Activated naive CD4-positive, alpha-beta T cell treated with anti-CD3 and anti-CD28 coated beads for 36 hours (primary cell): ENCODE measurements at regions not wholly inside any gene's neighbourhood (a gene's known extent, or its start where the extent isn't known, plus 50 kb on each side); places are given as distances from the start of the nearest gene placed in this dataset.

Experiments used
- CTCF ChIA-PET: fragments of 350-600 bp; sonication (Branson Sonifier 250); formaldehyde crosslinking; loops from one replicate; lab custom pipeline; 2021; ENCODE audit warnings: antibody characterized with exemption; lab: Charles Lee
- DNase-seq: peaks from one replicate; pipeline ENCODE4 v3.0.0-alpha.2; 2020
- H3K27ac Mint-ChIP-seq: one replicate; pipeline ENCODE4 v1.8.0; 2021; ENCODE audit warnings: mild to moderate bottlenecking, mixed read lengths
- H3K27me3 Mint-ChIP-seq: one replicate; pipeline ENCODE4 v1.8.0; 2021; ENCODE audit warnings: low read depth, mixed read lengths
- H3K36me3 Mint-ChIP-seq: one replicate; pipeline ENCODE4 v1.8.0; 2021; ENCODE audit warnings: low read depth, mixed read lengths
- H3K4me1 Mint-ChIP-seq: one replicate; pipeline ENCODE4 v1.8.0; 2021; ENCODE audit warnings: low read depth, mixed read lengths
- H3K4me3 Mint-ChIP-seq: one replicate; pipeline ENCODE4 v1.8.0; 2021; ENCODE audit warnings: mild to moderate bottlenecking, moderate library complexity, mixed read lengths
- H3K9me3 Mint-ChIP-seq: one replicate; pipeline ENCODE4 v1.8.0; 2021; ENCODE audit warnings: mixed read lengths
- intact Hi-C: fragments of 100-400 bp; cut with micrococcal nuclease; formaldehyde crosslinking; loops from one replicate; pipeline ENCODE4 v1.15.1; 2023

GRCh38 chr17:69728816-69729215 is 314.3 kb downstream of the MAP2K6 start:
- Mint-ChIP-seq H3K9me3 (no peaks in the 10 kb centered on the region), H3K4me1 (no peaks in the 10 kb centered on the region), H3K27me3 (no peaks in the 10 kb centered on the region), H3K4me3 (no peak overlapping the region), H3K27ac (no peak overlapping the region), H3K36me3 (no peaks in the 10 kb centered on the region)
- no peak for DNase-seq
- intact Hi-C loops = loop anchor here (10.0 kb wide), 1 partner anchor 164 kb away; no protein-coding TSS in a partner anchor
- CTCF ChIA-PET = no interaction called here

- Mint-ChIP-seq H3K9me3 (no peaks in the 10 kb centered on the region), H3K27me3 (no peaks in the 10 kb centered on the region), H3K27ac (no peak overlapping the region), H3K4me3 (no peak overlapping the region), H3K36me3 (no peaks in the 10 kb centered on the region), H3K4me1 (no peaks in the 10 kb centered on the region)
- no peak for DNase-seq
- intact Hi-C loops = loop anchor here (10.0 kb wide), 1 partner anchor 165 kb away; no protein-coding TSS in a partner anchor
- CTCF ChIA-PET = interaction anchor here (0.5 kb wide), 1 partner anchor 517 kb away, joined by 3 read pairs; no protein-coding TSS in a partner anchor
Observed at GRCh38 chr17:69729944-69730343, 315.4 kb downstream of the MAP2K6 start.

- Mint-ChIP-seq H3K4me1 (no peaks in the 10 kb centered on the region), H3K4me3 (no peak overlapping the region), H3K9me3 (no peaks in the 10 kb centered on the region), H3K27ac (no peak overlapping the region), H3K27me3 (no peaks in the 10 kb centered on the region), H3K36me3 (no peaks in the 10 kb centered on the region)
- no peak for DNase-seq
- intact Hi-C loops = no loop called here
- CTCF ChIA-PET = no interaction called here
Observed at GRCh38 chr17:69732272-69732918, 317.9 kb downstream of the MAP2K6 start.

GRCh38 chr17:69733171-69734012 is 318.9 kb downstream of the MAP2K6 start:
- Mint-ChIP-seq H3K36me3 (no peaks in the 10 kb centered on the region), H3K27me3 (no peaks in the 10 kb centered on the region), H3K9me3 (peaks cover 5% of the 10 kb centered on the region), H3K4me3 (no peak overlapping the region), H3K27ac (no peak overlapping the region), H3K4me1 (no peaks in the 10 kb centered on the region)
- no peak for DNase-seq
- CTCF ChIA-PET = no interaction called here
- intact Hi-C loops = no loop called here

- CTCF ChIA-PET = no interaction called here
- no peak for DNase-seq
- Mint-ChIP-seq H3K27me3 (no peaks in the 10 kb centered on the region), H3K9me3 (peaks cover 5% of the 10 kb centered on the region), H3K4me1 (no peaks in the 10 kb centered on the region), H3K4me3 (no peak overlapping the region), H3K36me3 (no peaks in the 10 kb centered on the region), H3K27ac (no peak overlapping the region)
- intact Hi-C loops = no loop called here
Observed at GRCh38 chr17:69734656-69735055, 320.2 kb downstream of the MAP2K6 start.

- CTCF ChIA-PET = no interaction called here
Observed at GRCh38 chr17:69735285-69735684, 320.8 kb downstream of the MAP2K6 start.

GRCh38 chr17:69743091-69743490 is 328.6 kb downstream of the MAP2K6 start:
- H3K4me1 Mint-ChIP-seq = no peaks in the 10 kb centered on the region
- no peaks in the 10 kb centered on the region for H3K36me3 Mint-ChIP-seq
- peaks cover 7% of the 10 kb centered on the region for H3K27me3 Mint-ChIP-seq
- H3K27ac Mint-ChIP-seq = no peak overlapping the region
- DNase-seq = no peak
- CTCF ChIA-PET = no interaction called here
- no peak overlapping the region for H3K4me3 Mint-ChIP-seq
- H3K9me3 Mint-ChIP-seq = peaks cover 10% of the 10 kb centered on the region
- intact Hi-C loops = no loop called here

More at GRCh38 chr17:69735285-69735684, 320.8 kb downstream of the MAP2K6 start:
- Mint-ChIP-seq H3K36me3 (no peaks in the 10 kb centered on the region), H3K27ac (no peak overlapping the region), H3K27me3 (no peaks in the 10 kb centered on the region), H3K4me3 (no peak overlapping the region), H3K9me3 (peaks cover 8% of the 10 kb centered on the region), H3K4me1 (no peaks in the 10 kb centered on the region)
- no peak for DNase-seq
- intact Hi-C loops = no loop called here

GRCh38 chr17:69744512-69745070 is 330.1 kb downstream of the MAP2K6 start:
- Mint-ChIP-seq H3K27me3 (peaks cover 7% of the 10 kb centered on the region), H3K9me3 (peaks cover 9% of the 10 kb centered on the region), H3K4me3 (no peak overlapping the region), H3K36me3 (no peaks in the 10 kb centered on the region), H3K27ac (no peak overlapping the region), H3K4me1 (no peaks in the 10 kb centered on the region)
- DNase-seq = no peak
- CTCF ChIA-PET = no interaction called here
- intact Hi-C loops = no loop called here

GRCh38 chr17:69749911-69750310 is 325.1 kb upstream of the KCNJ16 start:
- Mint-ChIP-seq H3K9me3 (peaks cover 9% of the 10 kb centered on the region), H3K27ac (no peak overlapping the region), H3K27me3 (peaks cover 4% of the 10 kb centered on the region), H3K4me3 (no peak overlapping the region), H3K4me1 (no peaks in the 10 kb centered on the region), H3K36me3 (no peaks in the 10 kb centered on the region)
- intact Hi-C loops = no loop called here
- DNase-seq = no peak
- CTCF ChIA-PET = no interaction called here

GRCh38 chr17:69757688-69758430 is 317.2 kb upstream of the KCNJ16 start:
- intact Hi-C loops = no loop called here
- Mint-ChIP-seq H3K27ac (no peak overlapping the region), H3K27me3 (peaks cover 2% of the 10 kb centered on the region), H3K4me3 (no peak overlapping the region), H3K36me3 (no peaks in the 10 kb centered on the region), H3K9me3 (no peaks in the 10 kb centered on the region), H3K4me1 (no peaks in the 10 kb centered on the region)
- CTCF ChIA-PET = no interaction called here
- DNase-seq = no peak

GRCh38 chr17:69760562-69760961 is 314.5 kb upstream of the KCNJ16 start:
- Mint-ChIP-seq H3K9me3 (no peaks in the 10 kb centered on the region), H3K4me1 (no peaks in the 10 kb centered on the region), H3K27ac (no peak overlapping the region), H3K36me3 (no peaks in the 10 kb centered on the region), H3K27me3 (peaks cover 2% of the 10 kb centered on the region), H3K4me3 (no peak overlapping the region)
- CTCF ChIA-PET = no interaction called here
- intact Hi-C loops = no loop called here
- DNase-seq = no peak

- H3K4me1 Mint-ChIP-seq = no peaks in the 10 kb centered on the region
Observed at GRCh38 chr17:69761011-69761410, 314.0 kb upstream of the KCNJ16 start.

More at GRCh38 chr17:69761011-69761410, 314.0 kb upstream of the KCNJ16 start:
- CTCF ChIA-PET = no interaction called here
- Mint-ChIP-seq H3K36me3 (no peaks in the 10 kb centered on the region), H3K9me3 (no peaks in the 10 kb centered on the region), H3K27me3 (peaks cover 2% of the 10 kb centered on the region), H3K4me3 (no peak overlapping the region), H3K27ac (no peak overlapping the region)
- intact Hi-C loops = no loop called here
- DNase-seq = no peak
